ENCODE measurements at regions not wholly inside any gene's neighbourhood (a gene's known extent, or its start where the extent isn't known, plus 50 kb on each side); places are given as distances from the start of the nearest gene placed in this dataset.
"Not testable (repeated sequence)": the region's sequence is repeated elsewhere in the genome, so short reads cannot be mapped to it uniquely, and the experiment has no call there.

DNA sequence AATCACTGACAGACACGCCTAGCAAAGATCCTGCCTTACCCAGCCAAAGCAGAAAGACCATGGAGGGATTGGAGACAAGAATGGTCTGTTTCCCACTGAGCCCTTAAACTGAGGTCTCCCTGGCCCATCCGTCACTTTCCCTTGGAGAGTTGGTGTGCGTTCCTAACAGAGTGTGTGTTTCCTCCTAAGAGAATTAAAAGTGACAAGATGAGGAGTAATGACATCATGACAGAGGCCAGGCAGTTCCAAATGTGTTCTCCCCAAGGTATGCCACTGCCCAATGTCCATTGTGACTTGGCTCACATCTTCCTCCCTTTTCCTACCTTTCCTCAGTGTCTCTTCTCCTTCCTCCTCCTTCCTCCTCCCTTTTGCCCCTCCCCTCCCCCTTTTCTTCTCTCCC, 295.7 kb downstream of the SIPA1L2 start:
- TF ChIP-seq CTCF (IDR thresholded peaks at IDR 0.05; ENCODE audit: poor library complexity, severe bottlenecking) (no peak), RAD21 (conservative IDR thresholded peaks at IDR 0.05) (no peak), SMC3 (conservative IDR thresholded peaks at IDR 0.05; ENCODE audit: poor library complexity) (no peak), TAF1 (IDR thresholded peaks at IDR 0.05; ENCODE audit: low read depth) (no peak), MXI1 (conservative IDR thresholded peaks at IDR 0.05; ENCODE audit: poor library complexity, severe bottlenecking) (no peak), EP300 (conservative IDR thresholded peaks at IDR 0.05; ENCODE audit: poor library complexity, severe bottlenecking) (no peak), REST (IDR thresholded peaks at IDR 0.05; ENCODE audit: borderline replicate concordance) (no peak)
- Histone ChIP-seq H3K79me2 (replicated peaks; ENCODE audit: insufficient read depth, low read length) (no peaks in the 10 kb centered on the region), H3K36me3 (ENCODE audit: insufficient read depth, low read length) (no peaks in the 10 kb centered on the region), H3K9me3 (ENCODE audit: low read length) (no peaks in the 10 kb centered on the region), H3K4me3 (ENCODE audit: low read length) (no peak overlapping the region), H2AFZ (ENCODE audit: low read depth, low read length) (no peak overlapping the region), H4K20me1 (ENCODE audit: insufficient read depth) (no peaks in the 10 kb centered on the region), H3K4me2 (ENCODE audit: low read length) (no peak overlapping the region), H3K9me2 (ENCODE audit: insufficient read depth, low read length) (no peaks in the 10 kb centered on the region), H3K9ac (ENCODE audit: low read length) (no peak overlapping the region), H3K27ac (ENCODE audit: low read length) (no peak overlapping the region), H3F3A (ENCODE audit: insufficient read depth, low read length, poor library complexity, severe bottlenecking) (no peaks in the 10 kb centered on the region), H3K27me3 (ENCODE audit: insufficient read depth, low read depth, low read length) (no peaks in the 10 kb centered on the region)

GRCh38 chr1:232333419-232333767, 296.5 kb downstream of the SIPA1L2 start:
- H3K9me2 ChIP-seq (ENCODE audit: insufficient read depth, low read length), result no peaks in the 10 kb centered on the region
- no peaks in the 10 kb centered on the region for H3K79me2 ChIP-seq (replicated peaks; ENCODE audit: insufficient read depth, low read length)
- H3K9ac ChIP-seq (ENCODE audit: low read length), result no peak overlapping the region
- no peak overlapping the region for H3K27ac ChIP-seq (ENCODE audit: low read length)
- no peak for TF ChIP-seq SMC3 (conservative IDR thresholded peaks at IDR 0.05; ENCODE audit: poor library complexity)
- TF ChIP-seq REST (IDR thresholded peaks at IDR 0.05; ENCODE audit: borderline replicate concordance), result no peak
- TF ChIP-seq TAF1 (IDR thresholded peaks at IDR 0.05; ENCODE audit: low read depth), result no peak
- H2AFZ ChIP-seq (ENCODE audit: low read depth, low read length), result no peak overlapping the region
- no peaks in the 10 kb centered on the region for H3K9me3 ChIP-seq (ENCODE audit: low read length)
- no peaks in the 10 kb centered on the region for H3K36me3 ChIP-seq (ENCODE audit: insufficient read depth, low read length)
- H3K4me2 ChIP-seq (ENCODE audit: low read length), result no peak overlapping the region
- no peaks in the 10 kb centered on the region for H3F3A ChIP-seq (ENCODE audit: insufficient read depth, low read length, poor library complexity, severe bottlenecking)
- no peaks in the 10 kb centered on the region for H3K27me3 ChIP-seq (ENCODE audit: insufficient read depth, low read depth, low read length)
- no peaks in the 10 kb centered on the region for H4K20me1 ChIP-seq (ENCODE audit: insufficient read depth)
- H3K4me3 ChIP-seq (ENCODE audit: low read length), result no peak overlapping the region

DNA sequence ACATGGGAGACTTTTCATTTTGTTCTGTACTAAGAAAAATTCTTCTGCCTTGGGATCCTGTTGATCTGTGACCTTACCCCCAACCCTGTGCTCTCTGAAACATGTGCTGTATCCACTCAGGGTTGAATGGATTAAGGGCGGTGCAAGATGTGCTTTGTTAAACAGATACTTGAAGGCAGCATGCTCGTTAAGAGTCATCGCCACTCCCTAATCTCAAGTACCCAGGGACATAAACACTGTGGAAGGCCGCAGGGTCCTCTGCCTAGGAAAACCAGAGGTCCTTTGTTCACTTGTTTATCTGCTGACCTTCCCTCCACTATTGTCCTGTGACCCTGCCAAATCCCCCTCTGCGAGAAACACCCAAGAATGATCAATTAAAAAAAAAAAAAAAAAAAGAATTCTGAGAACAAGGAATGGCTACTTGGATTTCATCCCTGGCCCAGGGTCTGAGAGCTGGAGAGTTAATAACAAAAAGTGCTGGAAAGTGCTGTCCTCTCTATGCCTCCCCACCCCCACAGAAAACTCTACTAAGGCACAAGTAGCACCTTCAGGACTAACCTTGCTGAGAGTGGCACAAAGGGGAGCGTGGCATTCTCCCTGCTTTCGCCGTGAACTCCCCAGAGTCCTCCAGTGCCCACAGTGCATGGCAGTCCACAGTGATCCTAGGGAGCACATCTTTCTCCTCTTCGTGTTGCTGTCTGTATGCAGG, 297.1 kb downstream of the SIPA1L2 start:
- not testable (repeated sequence) for H3K79me2 ChIP-seq (replicated peaks; ENCODE audit: insufficient read depth, low read length); H4K20me1 ChIP-seq (ENCODE audit: insufficient read depth); H3K4me3 ChIP-seq (ENCODE audit: low read length); H2AFZ ChIP-seq (ENCODE audit: low read depth, low read length); H3K9me3 ChIP-seq (ENCODE audit: low read length); H3K9me2 ChIP-seq (ENCODE audit: insufficient read depth, low read length); H3K36me3 ChIP-seq (ENCODE audit: insufficient read depth, low read length); H3K4me2 ChIP-seq (ENCODE audit: low read length); H3K27ac ChIP-seq (ENCODE audit: low read length); H3F3A ChIP-seq (ENCODE audit: insufficient read depth, low read length, poor library complexity, severe bottlenecking); H3K9ac ChIP-seq (ENCODE audit: low read length); H3K27me3 ChIP-seq (ENCODE audit: insufficient read depth, low read depth, low read length)
